COLO829 (cell line): ENCODE measurements at regions not wholly inside any gene's neighbourhood (a gene's known extent, or its start where the extent isn't known, plus 50 kb on each side); places are given as distances from the start of the nearest gene placed in this dataset.

ENCODE experiments used
- DNase-seq: peaks from one replicate; pipeline ENCODE4 v3.0.0; 2012; ENCODE audit warnings: low spot score

- DNase-seq, result no peak
These were observed 104.5 kb upstream of the SMIM21 start for GRCh38 chr18:75531851-75532459.

DNA sequence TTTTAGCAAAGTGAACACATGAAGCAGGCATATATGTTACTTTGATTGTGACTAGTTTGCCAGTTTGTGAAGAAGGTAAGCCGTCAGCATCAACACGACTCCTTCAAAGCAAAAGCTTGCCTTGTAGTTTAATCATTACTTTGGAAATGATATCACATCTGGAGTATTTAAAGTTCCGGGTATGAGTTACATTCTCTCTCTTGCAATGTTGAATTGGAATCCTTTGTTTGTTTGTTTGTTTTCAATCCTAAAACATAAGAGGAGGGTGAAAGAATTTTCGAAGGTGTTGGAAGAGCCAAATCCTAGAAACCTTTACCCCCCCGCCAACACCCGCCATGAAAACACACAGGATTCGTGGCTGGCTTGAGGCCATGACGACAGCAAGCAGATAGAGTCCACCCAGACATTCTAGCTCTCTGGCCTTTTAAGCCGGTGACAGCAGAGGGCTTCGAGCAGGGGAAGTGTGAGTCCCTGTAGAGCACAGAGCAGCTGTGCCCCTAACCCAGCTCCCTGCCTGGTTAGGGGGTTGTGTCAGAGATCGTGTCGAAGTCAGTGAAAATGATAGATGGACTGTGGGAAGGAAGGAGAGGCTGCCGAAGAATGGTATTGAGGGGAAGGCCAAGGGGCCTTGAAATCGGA lies 103.8 kb upstream of the SMIM21 start:
- no peak for DNase-seq

DNA sequence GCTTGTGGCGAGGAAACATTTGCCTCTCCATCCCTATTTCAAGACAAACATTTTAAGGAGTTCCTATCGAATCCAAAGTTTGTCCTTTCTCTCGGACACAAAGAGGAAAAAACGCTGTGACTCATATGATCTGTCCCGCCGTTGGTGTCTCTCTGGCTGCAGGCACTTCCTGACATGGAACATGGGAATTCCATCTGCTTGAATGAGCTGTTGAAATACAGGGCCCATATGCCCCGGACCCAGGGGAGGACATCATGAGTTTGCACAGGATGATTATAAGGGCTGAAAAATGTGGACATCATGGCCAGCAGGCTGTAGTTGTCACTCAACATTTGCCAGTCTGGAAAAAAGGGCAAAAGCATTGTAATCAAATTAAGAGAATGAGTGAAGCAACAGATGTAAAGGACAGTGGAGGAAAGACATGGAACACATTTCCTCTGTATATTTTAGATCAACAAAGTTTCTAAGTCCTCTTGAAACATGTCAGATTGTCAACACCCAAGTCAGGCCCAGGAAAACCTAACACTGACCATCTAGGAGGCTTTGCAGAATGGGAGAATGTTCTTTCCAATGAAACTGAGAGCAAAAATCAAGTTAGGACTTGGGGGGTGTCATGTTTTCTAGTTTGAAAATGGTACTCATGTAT lies 103.2 kb upstream of the SMIM21 start:
- no peak for DNase-seq

GRCh38 chr18:75530118-75530517 lies 102.6 kb upstream of the SMIM21 start:
- DNase-seq, result no peak

DNA sequence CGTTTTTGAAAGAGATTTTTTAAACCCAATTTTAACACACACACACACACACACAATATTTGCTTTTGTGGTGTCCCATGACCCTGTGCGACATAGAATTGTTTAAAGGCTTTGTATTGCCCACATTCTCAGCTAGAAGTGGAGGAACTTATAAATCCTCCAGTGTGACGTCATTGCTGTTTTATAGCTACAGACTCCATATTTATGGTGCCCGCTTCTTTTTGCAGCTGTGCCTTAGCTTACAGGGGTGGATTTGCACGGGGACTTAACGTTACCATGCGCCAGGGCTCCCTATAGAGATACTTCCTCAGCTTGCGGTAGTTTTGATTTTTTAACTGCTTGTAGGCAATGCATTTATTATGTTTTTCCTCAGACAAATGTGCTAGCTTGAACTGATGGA lies 101.9 kb upstream of the SMIM21 start:
- DNase-seq, result no peak

- DNase-seq, result no peak
These were observed 100.6 kb upstream of the SMIM21 start for GRCh38 chr18:75527848-75528685.

GRCh38 chr18:75526038-75526437 lies 98.5 kb upstream of the SMIM21 start:
- DNase-seq, result no peak

- DNase-seq, result no peak
These were observed 97.8 kb upstream of the SMIM21 start for GRCh38 chr18:75525331-75525730.

DNA sequence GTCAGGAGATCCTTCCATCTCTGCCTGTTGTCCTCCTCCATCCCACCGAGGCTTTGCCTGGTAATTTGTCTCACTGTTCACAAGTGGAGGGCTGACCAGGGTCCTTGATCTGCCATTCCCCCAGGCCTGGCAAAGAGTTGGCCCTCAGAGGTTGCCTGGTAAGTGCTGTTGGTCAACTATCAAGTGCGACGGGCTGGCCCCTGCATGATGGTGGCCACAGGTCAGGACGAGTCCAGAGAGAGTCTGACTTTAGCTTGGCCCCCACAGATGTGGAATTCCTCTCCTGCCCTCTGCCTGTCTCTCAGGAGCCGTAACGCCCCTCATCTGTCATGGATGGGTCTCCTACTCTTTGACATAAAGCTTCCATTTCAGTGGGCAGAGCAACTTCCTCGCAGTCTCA lies 97.3 kb upstream of the SMIM21 start:
- DNase-seq, result no peak

- no peak for DNase-seq
These were observed 96.7 kb upstream of the SMIM21 start for GRCh38 chr18:75524181-75524580.

- DNase-seq, result no peak
These were observed 94.3 kb upstream of the SMIM21 start for GRCh38 chr18:75521816-75522215.

- DNase-seq, result no peak
These were observed 90.5 kb upstream of the SMIM21 start for GRCh38 chr18:75518007-75518406.

DNA sequence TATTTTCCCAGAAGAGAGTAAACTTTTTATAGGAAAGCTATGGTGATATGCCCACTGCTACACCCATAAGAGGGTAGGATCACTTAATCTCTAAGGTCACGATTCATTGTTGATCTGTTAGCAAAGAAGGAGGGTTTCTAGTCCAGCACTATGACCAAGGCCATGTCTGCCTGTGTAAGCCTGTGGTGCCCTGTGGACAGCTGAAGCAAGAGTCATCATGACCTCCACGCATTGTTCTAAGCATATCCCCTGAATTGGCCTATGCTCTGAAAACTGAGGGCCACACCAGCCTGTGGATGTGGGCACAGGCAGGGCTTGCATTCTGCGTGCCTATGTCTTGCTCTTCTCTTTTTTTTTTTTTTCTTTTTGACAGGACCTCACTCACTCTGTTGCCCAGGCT lies 89.8 kb upstream of the SMIM21 start:
- DNase-seq, result no peak

GRCh38 chr18:75507636-75508035 lies 80.1 kb upstream of the SMIM21 start:
- no peak for DNase-seq

DNA sequence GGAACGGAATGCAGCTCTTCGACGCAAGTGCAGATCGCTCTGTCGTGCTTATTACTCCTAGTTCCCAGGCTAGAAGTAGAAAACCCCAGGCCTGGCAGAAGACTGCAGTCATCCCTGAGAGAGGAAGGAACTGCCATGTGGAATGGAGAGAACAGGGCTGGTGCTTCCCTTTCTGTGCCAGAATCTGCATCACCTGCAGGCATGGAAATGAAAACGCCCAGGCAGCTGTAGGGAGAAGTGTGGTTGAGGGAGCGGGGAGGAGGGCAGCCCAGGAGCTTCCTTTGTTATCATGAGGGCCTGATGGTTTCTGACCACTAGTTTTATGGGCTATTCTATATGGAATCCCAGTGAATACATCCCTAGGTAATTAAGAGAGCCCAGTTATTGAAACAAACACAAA lies 79.4 kb upstream of the SMIM21 start:
- no peak for DNase-seq

- no peak for DNase-seq
These were observed 77.0 kb upstream of the SMIM21 start for GRCh38 chr18:75504469-75504868.

DNA sequence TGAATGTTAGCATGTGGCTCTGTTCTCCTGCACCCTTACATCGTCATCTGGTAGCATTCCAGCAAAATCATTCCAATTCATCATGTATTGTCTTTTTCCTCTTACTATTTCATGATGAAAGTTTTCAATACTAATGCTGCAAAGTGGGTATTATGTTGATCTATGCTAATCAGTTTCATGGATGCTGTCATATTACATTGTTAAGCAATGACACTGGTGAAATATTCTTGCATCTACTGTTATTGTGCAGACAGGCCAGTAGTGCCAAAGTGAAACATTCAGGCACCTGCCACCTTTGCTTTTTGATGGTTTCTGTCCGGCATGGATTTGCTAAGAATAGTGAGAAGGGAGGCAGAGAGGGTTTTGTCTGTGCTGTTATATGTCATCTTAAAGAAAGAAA lies 76.1 kb upstream of the SMIM21 start:
- DNase-seq, result no peak

- no peak for DNase-seq
These were observed 74.8 kb upstream of the SMIM21 start for GRCh38 chr18:75502286-75502685.

DNA sequence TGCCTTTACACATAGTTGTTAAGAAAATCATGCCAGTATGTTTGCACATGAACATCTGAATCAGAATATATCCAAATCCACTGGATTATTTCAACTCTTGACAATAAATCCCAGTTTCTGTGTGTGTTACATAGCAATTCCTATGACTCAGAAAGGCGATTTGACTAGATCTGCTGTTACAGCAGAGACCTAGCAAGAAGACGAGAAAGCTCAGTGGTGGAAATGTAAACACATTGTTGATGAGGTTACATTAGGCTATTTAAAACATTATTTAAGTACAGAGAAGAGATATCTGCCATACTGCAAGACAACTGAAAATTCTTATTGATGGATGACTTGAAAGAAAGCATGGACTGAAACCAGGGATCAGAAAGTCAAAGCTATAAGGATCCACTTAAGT lies 73.0 kb upstream of the SMIM21 start:
- DNase-seq, result no peak

DNA sequence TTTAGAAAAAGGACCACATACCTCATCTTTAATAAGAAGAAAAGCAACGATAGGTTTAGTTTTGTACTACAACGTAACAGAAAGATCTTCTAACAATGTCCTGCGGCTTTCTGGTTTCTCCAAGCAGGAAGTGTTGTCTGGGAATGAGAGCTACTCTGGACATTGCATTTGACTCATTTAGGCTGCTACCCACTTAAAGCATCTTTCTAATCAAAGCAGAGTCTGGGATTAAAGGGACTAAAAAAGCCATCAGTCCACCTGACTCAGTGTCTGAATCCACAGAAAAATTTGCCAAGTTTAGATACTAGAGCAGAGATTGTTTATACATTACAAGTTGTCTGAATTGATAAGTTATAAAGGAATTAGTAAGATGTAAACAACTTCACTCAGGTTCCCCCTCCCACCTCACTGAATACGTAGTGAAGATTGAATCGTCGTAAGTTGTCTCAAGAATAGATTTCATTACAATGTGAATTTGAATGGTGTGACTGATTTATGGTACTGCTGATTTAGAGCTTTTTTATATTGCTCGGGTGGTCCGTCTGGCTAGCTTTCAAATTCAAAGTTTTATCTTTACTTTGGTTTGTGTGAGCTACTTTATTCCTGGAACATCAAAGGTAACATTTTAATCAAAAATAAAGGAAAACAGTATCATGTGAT lies 70.2 kb upstream of the SMIM21 start:
- DNase-seq, result no peak

DNA sequence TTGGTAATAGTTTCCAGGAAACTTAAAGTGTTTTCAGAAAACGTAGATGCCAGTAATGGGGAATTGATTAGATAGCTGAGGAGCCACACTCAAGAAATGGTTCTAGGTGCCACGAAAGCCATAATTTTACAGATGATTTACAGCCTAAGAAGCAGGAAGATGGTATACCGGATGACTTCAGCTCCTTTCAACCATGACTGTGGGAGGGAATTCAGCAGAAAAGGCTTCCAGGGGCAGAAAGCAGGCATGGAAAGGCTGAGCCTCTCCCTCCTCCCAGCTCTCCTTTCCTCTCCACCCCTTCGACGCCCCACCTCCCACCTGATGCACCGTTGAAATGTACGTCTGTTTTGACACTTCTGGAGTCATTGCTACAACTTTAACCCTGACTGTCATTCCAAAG lies 68.6 kb upstream of the SMIM21 start:
- DNase-seq, result no peak

DNA sequence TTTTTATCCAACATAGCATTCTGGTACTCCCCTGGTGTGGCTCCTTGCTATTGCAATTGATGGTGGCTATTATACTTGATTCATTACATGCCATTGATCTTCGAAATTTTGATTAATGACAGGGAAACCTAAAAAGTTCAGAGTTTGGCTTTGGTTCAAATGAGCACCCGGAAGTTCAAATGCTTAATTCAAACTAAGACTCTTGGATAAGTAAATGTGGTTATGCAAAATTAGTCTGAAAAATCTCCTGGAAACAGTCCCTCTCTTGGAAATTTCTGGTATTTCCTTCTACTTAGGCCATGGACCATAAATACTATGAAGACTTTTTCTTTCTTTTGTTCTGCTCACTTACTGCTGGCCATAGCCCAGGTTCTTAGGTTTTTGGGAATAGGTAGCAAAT lies 65.3 kb upstream of the SMIM21 start:
- no peak for DNase-seq
